Activated naive CD8-positive, alpha-beta T cell treated with anti-CD3 and anti-CD28 coated beads for 36 hours (primary cell): ENCODE measurements at regions not wholly inside any gene's neighbourhood (a gene's known extent, or its start where the extent isn't known, plus 50 kb on each side); places are given as distances from the start of the nearest gene placed in this dataset.

Experiments
- DNase-seq: peaks from one replicate; pipeline ENCODE4 v3.0.0; 2021
- H3K27ac Mint-ChIP-seq: one replicate; pipeline ENCODE4 v1.8.0; 2022; ENCODE audit warnings: mild to moderate bottlenecking, moderate library complexity, mixed read lengths
- H3K27me3 Mint-ChIP-seq: one replicate; pipeline ENCODE4 v1.8.0; 2022; ENCODE audit warnings: mild to moderate bottlenecking, mixed read lengths
- H3K36me3 Mint-ChIP-seq: one replicate; pipeline ENCODE4 v1.8.0; 2021; ENCODE audit warnings: mild to moderate bottlenecking, mixed read lengths
- H3K4me1 Mint-ChIP-seq: one replicate; pipeline ENCODE4 v1.8.0; 2021; ENCODE audit warnings: mixed read lengths
- H3K4me3 Mint-ChIP-seq: one replicate; pipeline ENCODE4 v1.8.0; 2022; ENCODE audit warnings: mild to moderate bottlenecking, moderate library complexity, mixed read lengths
- H3K9me3 Mint-ChIP-seq: one replicate; pipeline ENCODE4 v1.8.0; 2022; ENCODE audit warnings: mixed read lengths

DNA sequence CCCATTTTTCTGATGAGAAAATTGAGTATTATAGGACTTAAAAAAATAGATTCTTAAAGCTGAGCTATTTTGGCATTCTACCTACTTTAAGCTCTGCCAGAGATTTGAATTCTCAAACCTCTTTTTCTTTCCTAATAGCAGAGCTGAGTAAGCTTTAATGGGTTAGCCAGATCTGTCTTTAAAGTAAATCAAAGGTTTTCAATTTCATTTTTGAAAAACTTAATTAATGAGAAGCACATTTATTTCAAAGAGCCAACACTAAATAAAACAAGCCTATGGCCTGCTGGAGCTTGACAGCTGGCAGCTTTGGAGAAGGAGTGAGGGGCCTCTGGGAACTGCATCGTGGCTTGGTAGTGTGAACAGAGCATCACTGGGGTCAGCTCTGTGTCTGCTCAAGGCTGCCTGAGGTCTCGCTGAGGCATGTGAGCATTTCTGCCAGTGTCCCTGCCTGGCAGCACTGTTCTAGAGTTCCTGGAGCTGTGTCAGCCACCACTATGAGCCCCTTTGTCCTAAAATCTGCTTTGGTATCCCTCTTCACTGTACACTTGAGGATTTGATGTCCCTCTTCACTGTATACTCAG, 50.4 kb upstream of the PRSS23 start:
- Mint-ChIP-seq H3K4me1 (no peaks in the 10 kb centered on the region), H3K27me3 (peaks cover 19% of the 10 kb centered on the region), H3K27ac (no peak overlapping the region), H3K9me3 (no peaks in the 10 kb centered on the region), H3K36me3 (no peaks in the 10 kb centered on the region), H3K4me3 (no peak overlapping the region)
- no peak for DNase-seq

DNA sequence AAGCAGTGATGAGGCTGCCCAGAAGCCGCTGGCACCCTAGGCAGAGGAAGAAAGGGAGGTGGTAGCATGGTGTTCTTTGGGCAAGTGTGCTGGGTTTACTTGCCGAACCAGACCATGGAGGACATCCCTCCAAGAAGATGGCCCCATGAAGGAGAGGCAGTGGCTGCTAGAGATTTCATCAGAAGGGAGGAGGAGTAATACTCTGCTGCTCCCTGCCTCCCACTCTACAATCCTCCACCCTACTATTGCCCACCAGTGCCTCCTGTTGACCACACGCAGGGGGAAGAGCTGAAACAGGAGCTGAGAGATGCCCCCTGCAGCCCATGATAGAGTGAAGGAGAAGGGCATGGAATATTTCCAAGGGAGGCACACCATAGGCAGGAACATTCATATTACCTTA, 51.0 kb upstream of the PRSS23 start:
- H3K9me3 Mint-ChIP-seq = no peaks in the 10 kb centered on the region
- peaks cover 19% of the 10 kb centered on the region for H3K27me3 Mint-ChIP-seq
- no peak overlapping the region for H3K4me3 Mint-ChIP-seq
- H3K27ac Mint-ChIP-seq = no peak overlapping the region
- DNase-seq = no peak
- H3K4me1 Mint-ChIP-seq = no peaks in the 10 kb centered on the region
- no peaks in the 10 kb centered on the region for H3K36me3 Mint-ChIP-seq

DNA sequence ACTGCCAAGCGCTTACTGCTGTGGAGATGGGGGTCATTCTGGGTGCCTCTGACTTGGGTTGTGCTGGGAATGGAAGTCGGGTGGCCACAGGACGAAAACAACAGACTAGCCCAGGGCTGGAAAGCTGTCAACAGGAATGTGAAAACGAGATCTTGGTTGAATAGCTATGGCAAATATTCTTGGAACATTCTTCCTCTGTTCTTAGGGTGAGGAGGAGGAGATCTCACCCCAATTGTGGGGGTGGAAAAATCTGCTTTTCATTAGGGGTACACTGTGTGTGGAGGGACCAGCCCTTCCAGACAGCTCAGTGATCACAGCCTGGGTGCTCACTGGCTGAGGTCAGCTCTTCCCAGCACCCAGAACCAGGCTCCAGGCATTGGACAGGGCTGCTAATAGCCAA, 52.0 kb upstream of the PRSS23 start:
- Mint-ChIP-seq H3K4me1 (peaks cover 4% of the 10 kb centered on the region), H3K4me3 (no peak overlapping the region), H3K27me3 (peaks cover 19% of the 10 kb centered on the region), H3K36me3 (no peaks in the 10 kb centered on the region), H3K27ac (no peak overlapping the region), H3K9me3 (no peaks in the 10 kb centered on the region)
- DNase-seq = no peak

DNA sequence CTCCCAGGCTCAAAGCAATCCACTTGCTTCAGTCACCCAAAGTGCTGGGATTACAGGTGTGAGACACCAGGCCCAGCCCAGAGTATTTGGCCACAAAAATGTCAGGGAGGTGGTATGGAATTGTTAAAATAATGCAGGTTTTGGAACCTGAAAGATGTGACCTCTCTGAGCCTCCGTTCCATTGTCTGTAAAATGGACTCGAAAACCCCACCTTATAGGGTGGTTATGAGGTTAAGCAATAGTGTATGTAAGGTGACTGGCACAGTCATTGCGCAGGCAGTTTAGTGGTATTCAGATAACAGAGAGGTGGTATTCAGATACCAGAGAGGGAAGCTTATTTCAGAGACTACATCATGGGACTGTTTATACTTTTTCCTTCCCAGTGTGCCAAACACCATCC, 52.5 kb upstream of the PRSS23 start:
- H3K27me3 Mint-ChIP-seq = peaks cover 19% of the 10 kb centered on the region
- H3K27ac Mint-ChIP-seq = no peak overlapping the region
- H3K9me3 Mint-ChIP-seq = no peaks in the 10 kb centered on the region
- peaks cover 4% of the 10 kb centered on the region for H3K4me1 Mint-ChIP-seq
- no peak overlapping the region for H3K4me3 Mint-ChIP-seq
- DNase-seq = no peak
- no peaks in the 10 kb centered on the region for H3K36me3 Mint-ChIP-seq

DNA sequence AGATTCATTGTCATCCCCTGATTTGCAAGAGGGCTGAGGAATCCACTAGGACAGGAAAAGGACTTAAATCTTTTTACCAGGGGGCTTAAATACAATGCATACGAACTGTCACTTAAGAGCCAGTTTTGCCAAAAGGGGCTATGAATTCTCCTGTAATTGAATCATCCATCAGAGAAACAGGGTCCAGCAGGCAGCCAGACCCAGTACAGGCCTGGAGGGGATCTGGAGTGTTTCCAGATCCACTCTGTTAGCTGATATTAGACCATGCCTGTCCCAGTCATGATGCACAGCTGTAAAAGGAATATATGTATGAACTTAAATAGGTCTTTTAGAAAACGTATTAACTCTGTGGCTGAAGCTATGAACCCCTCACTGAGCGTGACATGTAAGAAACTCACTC, 53.8 kb upstream of the PRSS23 start:
- Mint-ChIP-seq H3K27ac (no peak overlapping the region), H3K4me1 (peaks cover 4% of the 10 kb centered on the region), H3K27me3 (peaks cover 19% of the 10 kb centered on the region), H3K4me3 (no peak overlapping the region), H3K36me3 (no peaks in the 10 kb centered on the region), H3K9me3 (no peaks in the 10 kb centered on the region)
- no peak for DNase-seq

DNA sequence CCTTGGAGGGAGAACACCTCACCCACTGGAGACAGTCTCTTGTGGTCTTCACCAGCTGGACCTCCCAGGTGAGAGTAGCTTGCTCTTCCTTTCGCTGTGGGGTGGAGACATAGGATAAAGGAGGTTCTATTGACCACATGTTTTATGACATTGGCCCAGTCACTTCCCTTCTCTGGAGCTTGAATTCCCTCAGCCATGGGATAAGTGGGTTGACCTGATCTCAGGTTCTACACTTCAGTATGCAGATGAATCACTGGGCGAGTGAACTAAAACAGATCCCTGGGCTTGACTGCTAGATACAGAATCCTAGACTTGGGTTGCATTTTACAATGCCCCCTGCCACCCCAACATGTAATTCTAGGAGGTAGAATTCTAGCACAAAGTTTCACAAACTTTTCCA, 54.8 kb upstream of the PRSS23 start:
- Mint-ChIP-seq H3K27ac (no peak overlapping the region), H3K27me3 (peaks cover 15% of the 10 kb centered on the region), H3K9me3 (no peaks in the 10 kb centered on the region), H3K4me3 (no peak overlapping the region), H3K36me3 (no peaks in the 10 kb centered on the region), H3K4me1 (peaks cover 4% of the 10 kb centered on the region)
- DNase-seq = no peak

DNA sequence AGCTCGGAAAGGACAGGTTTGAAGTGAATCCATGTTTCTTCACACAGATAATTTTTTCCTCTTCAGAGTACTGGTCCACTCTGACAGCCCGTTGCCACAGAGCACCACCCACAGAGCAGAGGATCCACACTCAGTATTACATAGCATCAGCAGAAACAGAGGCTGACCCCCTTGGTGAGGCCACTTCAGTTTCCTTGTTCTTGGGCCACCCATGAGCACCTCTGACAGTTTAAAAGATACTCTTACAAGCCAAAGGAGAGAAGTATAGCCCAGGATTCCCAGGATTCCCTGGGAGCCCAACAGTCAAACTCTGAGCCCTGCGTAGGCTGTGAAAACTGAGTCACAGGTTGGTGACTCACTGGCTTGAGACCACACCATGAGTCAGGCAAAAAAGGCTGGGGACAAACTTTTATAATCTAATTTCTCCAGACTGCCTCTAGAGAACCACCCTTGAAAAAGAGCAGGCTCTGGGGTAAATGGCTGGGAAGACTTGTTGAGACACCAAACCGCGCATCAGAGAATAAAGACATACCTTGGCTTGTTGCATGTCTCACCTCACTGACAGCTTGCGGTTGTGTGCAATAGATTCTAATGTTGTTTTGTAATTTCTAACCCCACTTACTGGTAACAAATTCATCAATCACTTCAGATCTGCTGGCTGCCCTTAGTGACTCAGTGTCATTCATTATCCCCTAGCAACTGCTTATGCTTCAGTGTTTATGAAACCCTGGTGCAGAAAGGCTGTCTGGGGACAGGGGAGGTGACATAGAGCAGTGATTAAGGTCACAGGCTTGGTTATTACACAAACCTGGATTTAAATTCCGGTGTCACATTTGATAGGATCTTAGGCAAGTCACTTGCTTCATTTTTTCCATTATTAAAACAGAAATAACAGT, 56.9 kb upstream of the PRSS23 start:
- no peaks in the 10 kb centered on the region for H3K36me3 Mint-ChIP-seq
- H3K27ac Mint-ChIP-seq = no peak overlapping the region
- peaks cover 4% of the 10 kb centered on the region for H3K4me1 Mint-ChIP-seq
- H3K4me3 Mint-ChIP-seq = no peak overlapping the region
- H3K9me3 Mint-ChIP-seq = no peaks in the 10 kb centered on the region
- peak; percentile 14 for DNase-seq
- H3K27me3 Mint-ChIP-seq = peaks cover 4% of the 10 kb centered on the region

DNA sequence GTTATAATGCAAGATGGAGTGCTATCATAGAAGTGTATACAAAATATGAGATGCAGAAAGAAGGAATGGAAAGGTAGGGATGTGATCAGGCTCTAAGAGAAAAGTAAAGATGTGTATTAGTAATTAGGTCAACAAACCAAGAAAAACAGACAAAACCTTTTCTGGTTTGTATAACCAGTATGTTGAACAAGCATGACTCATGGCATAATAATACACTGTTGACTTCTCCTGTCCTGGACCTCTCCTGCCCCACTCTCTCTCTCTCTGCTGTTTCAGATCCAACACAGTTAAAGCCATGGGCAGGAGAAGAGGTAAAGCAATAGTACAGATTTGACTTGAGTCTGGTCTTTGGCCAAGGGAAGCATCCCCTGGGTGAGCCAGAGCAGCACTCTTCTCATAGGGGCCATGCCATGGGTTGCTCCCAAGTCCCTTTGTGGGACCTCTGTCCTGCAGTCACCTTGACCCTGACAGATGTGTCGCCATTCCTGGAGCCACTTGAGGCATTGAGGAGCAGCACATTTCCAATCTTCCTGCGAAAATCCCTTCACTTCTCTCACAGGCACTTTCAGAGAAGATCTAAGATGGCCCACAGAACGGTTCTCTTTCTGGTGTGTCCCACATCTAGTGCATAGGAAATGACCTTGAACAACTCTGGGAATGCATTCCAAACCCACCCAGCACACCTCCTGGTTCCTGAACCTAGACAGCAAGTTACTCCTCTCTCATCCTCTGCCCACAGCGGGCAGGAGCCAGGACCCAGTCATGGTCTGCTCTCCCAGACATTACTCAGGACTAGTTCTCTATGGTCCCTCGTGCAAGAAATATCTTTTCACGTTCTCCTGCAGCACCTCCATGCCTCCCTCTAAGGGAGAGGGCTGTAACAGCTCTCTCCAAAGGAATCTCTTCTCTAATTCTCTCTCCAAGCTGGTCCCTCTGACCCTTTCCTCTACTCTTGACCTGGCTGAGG, 58.2 kb upstream of the PRSS23 start:
- Mint-ChIP-seq H3K36me3 (no peaks in the 10 kb centered on the region), H3K27me3 (peaks cover 4% of the 10 kb centered on the region), H3K4me3 (no peak overlapping the region), H3K27ac (no peak overlapping the region), H3K9me3 (no peaks in the 10 kb centered on the region), H3K4me1 (peaks cover 4% of the 10 kb centered on the region)
- no peak for DNase-seq

DNA sequence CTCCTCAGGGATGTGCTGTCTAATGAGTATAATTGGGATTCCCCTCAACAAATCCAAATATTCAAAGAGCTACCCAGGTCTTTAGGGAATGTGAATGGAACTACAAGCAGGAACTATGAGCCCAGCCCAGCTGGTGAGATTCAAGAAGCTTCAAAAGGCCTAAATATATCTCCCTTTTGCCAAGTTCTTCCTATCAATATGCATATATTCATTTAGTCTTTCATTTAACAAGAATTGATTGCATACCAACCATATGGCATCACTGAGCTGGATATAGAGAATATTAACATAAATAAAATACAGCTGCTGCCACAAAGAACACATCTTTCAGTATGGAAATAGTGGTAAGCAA, 58.9 kb upstream of the PRSS23 start:
- Mint-ChIP-seq H3K36me3 (no peaks in the 10 kb centered on the region), H3K9me3 (no peaks in the 10 kb centered on the region), H3K4me1 (peaks cover 4% of the 10 kb centered on the region), H3K4me3 (no peak overlapping the region), H3K27me3 (peaks cover 4% of the 10 kb centered on the region), H3K27ac (no peak overlapping the region)
- no peak for DNase-seq

DNA sequence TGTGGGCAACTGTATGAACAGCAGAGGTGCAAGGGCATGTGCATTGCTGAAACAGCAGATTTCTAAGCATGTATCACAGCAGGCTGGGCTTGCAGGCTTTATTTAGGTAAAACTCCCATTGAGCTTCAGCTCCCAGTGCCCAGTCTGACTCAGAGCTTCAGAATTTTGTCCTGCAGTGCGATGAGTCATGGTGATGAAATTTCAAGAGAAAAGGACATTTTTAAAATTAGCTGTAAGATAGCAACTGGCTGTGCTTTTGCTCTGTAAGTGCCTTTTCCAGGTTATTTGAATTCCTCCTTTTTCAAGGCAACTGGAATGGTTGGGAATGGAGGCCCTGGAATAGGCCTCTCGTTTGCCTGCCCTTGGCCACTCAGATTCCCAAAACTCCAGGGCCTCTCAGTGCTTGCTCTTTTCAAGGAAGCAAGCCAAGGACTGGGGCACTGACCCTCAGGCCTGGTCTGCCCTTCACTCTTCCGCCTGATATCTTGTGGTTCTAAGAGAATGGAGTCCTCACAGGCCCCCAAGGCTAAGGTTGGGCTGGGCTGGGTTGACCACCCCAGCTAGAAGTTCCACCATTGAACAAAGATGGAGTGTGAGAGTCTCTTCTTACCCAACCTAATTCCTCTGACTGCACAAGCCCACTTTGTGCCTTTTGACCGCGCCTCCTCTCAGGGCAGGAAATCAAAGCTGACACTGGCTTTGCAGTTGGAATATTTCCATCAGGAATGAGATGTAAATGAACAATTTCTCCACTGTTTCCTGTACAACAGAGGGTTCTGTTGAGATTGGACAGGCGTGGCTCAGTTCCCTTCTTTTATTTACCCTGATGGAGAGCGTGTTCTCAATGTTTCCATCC, 59.5 kb upstream of the PRSS23 start:
- H3K4me3 Mint-ChIP-seq = no peak overlapping the region

DNA sequence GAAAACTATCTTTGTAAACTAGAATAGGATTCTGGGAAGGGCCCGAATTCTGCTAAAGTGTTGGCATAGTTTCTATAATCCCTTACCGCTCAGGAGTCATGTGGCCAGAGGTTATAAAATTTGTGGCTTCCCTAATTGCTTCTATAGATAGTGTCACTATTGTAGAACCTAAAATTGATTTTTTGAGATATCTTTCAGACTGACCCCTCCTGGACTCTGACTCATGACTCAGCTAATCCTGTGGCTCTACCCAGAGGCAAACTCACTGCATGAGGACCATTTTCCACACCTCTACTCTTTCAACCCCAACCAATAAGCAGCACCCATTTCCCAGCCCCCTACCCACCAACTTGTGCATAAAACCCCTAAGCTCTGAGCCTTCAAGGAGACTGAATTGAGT, 61.8 kb upstream of the PRSS23 start:
- H3K27me3 Mint-ChIP-seq = peaks cover 4% of the 10 kb centered on the region
- DNase-seq = no peak
- H3K4me1 Mint-ChIP-seq = peaks cover 2% of the 10 kb centered on the region
- H3K36me3 Mint-ChIP-seq = no peaks in the 10 kb centered on the region
- no peaks in the 10 kb centered on the region for H3K9me3 Mint-ChIP-seq
- H3K27ac Mint-ChIP-seq = no peak overlapping the region
- no peak overlapping the region for H3K4me3 Mint-ChIP-seq

More for the DNA sequence above, 59.5 kb upstream of the PRSS23 start:
- Mint-ChIP-seq H3K36me3 (no peaks in the 10 kb centered on the region), H3K4me1 (peaks cover 4% of the 10 kb centered on the region), H3K9me3 (no peaks in the 10 kb centered on the region), H3K27me3 (peaks cover 4% of the 10 kb centered on the region), H3K27ac (no peak overlapping the region)
- no peak for DNase-seq

DNA sequence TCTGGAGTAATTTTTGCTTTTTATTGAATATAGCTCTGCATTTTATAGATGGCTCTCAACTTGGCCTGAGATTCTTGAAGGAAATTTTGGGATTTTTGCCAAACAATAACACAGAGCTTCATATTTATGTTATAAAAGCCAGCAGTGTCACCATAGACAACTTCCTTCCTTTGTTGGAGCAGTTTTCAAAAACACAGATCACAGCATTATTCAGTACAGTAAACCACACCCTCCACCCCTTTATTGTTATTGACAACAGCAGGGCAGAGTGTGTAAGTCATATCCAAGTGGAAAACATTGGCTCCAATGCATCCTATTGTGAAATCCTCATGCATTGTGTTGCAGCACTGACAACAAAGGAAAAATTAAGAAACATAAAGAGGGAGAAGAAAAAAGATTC, 62.6 kb upstream of the PRSS23 start:
- no peaks in the 10 kb centered on the region for H3K36me3 Mint-ChIP-seq
- no peak overlapping the region for H3K4me3 Mint-ChIP-seq
- no peaks in the 10 kb centered on the region for H3K4me1 Mint-ChIP-seq
- no peak for DNase-seq
- no peak overlapping the region for H3K27ac Mint-ChIP-seq
- H3K27me3 Mint-ChIP-seq = peaks cover 4% of the 10 kb centered on the region
- H3K9me3 Mint-ChIP-seq = no peaks in the 10 kb centered on the region

DNA sequence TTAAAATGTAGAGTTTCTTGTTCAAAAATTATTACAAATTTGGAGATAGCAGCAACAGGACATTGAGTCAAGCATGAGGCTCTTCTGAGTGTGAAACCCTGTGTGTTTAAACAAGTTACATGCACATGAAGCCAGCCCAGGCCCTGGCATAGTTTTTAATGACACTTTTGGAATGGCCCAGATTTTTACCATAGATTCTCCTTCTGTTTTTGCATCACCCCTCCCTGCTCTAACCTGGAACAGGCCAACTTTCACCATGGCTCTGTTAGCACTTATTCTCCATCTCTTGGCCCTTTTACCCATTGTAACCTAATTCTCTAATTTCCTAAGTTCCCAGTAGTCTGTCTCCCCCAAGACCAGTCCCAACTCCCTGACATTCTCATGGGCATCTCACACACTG, 63.1 kb upstream of the PRSS23 start:
- no peak for DNase-seq
- no peaks in the 10 kb centered on the region for H3K4me1 Mint-ChIP-seq
- H3K4me3 Mint-ChIP-seq = no peak overlapping the region
- H3K36me3 Mint-ChIP-seq = no peaks in the 10 kb centered on the region
- H3K27ac Mint-ChIP-seq = no peak overlapping the region
- H3K27me3 Mint-ChIP-seq = peaks cover 4% of the 10 kb centered on the region
- H3K9me3 Mint-ChIP-seq = no peaks in the 10 kb centered on the region

DNA sequence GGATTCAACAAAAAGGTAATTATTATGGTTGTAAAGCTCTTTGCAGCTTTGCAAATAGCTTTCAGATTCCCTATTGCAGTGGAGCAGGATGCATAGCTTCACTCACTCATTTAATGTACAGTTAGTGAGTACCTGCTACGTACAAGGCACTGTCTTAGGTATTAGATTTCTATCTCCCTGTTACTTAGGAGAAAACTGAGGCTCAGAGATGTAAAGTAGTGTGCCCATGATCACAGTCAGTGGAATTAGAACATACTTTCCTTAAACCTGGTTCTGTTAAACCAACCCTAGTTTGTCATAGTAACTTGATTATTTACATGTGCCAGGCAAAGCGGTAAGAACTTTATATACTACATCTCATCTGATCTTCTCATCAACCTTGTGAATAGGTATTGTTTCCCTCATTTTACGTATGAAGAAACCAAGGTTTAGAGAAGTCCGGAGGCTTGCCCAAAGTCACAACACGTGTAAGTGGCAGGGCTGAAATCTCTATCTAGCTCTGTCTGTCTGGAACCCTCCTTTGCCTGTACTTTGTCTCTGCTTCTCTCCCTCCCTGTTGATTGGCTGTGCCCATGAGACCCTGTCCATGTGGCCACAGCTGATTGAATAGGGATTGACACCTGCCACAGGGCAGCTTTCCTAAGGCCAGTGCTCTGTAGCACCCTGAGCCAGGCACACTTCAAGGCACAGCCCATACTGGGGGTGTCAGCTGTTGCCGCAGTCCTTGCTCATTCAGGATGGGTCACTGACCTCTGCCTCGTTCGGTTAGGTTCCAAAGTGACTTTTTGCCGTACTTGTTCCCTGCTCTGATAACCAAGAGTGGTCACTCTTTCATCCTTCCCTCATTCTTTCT, 63.8 kb upstream of the PRSS23 start:
- Mint-ChIP-seq H3K9me3 (no peaks in the 10 kb centered on the region), H3K36me3 (no peaks in the 10 kb centered on the region), H3K4me3 (no peak overlapping the region), H3K4me1 (no peaks in the 10 kb centered on the region), H3K27ac (no peak overlapping the region), H3K27me3 (peaks cover 4% of the 10 kb centered on the region)
- DNase-seq = no peak
